NCI-H1930 (cell line): ENCODE measurements at regions not wholly inside any gene's neighbourhood (a gene's known extent, or its start where the extent isn't known, plus 50 kb on each side); places are given as distances from the start of the nearest gene placed in this dataset.
"Not testable (repeated sequence)": the region's sequence is repeated elsewhere in the genome, so short reads cannot be mapped to it uniquely, and the experiment has no call there.

Experiments used
- DNase-seq, 2 experiments: peaks; one replicate each; lab custom pipeline; 2025; lab: John Stamatoyannopoulos, UW

- not testable (repeated sequence) for DNase-seq
These were observed 150.2 kb upstream of the PRSS12 start for GRCh38 chr4:118502967-118503366.

- DNase-seq, result not testable (repeated sequence)
These were observed 152.1 kb upstream of the PRSS12 start for GRCh38 chr4:118504927-118505326.

- DNase-seq, result not testable (repeated sequence)
These were observed 152.7 kb upstream of the PRSS12 start for GRCh38 chr4:118505491-118505890.

- not testable (repeated sequence) for DNase-seq
These were observed 160.1 kb upstream of the PRSS12 start for GRCh38 chr4:118512870-118513269.

GRCh38 chr4:118514332-118514731, 161.5 kb upstream of the PRSS12 start:
- DNase-seq, result not testable (repeated sequence)

GRCh38 chr4:118516107-118516506, 163.3 kb upstream of the PRSS12 start:
- not testable (repeated sequence) for DNase-seq

- not testable (repeated sequence) for DNase-seq
These were observed 155.1 kb upstream of the METTL14 start for GRCh38 chr4:118530107-118530506.

- DNase-seq, result not testable (repeated sequence)
These were observed 153.2 kb upstream of the METTL14 start for GRCh38 chr4:118531947-118532346.

GRCh38 chr4:118535788-118536187, 149.4 kb upstream of the METTL14 start:
- DNase-seq, result not testable (repeated sequence)

- not testable (repeated sequence) for DNase-seq
These were observed 145.6 kb upstream of the METTL14 start for GRCh38 chr4:118539412-118540077.

GRCh38 chr4:118556576-118556975, 128.6 kb upstream of the METTL14 start:
- DNase-seq, result not testable (repeated sequence)

GRCh38 chr4:118557298-118557851, 127.8 kb upstream of the METTL14 start:
- DNase-seq, result no peak

GRCh38 chr4:118558188-118558587, 127.0 kb upstream of the METTL14 start:
- not testable (repeated sequence) for DNase-seq

- DNase-seq, result not testable (repeated sequence)
These were observed 123.6 kb upstream of the METTL14 start for GRCh38 chr4:118561559-118561958.

- DNase-seq, result peak; percentile 42 to 45
These were observed 119.1 kb upstream of the METTL14 start for GRCh38 chr4:118566003-118566513.

GRCh38 chr4:118572991-118573390, 112.2 kb upstream of the METTL14 start:
- not testable (repeated sequence) for DNase-seq

GRCh38 chr4:118574251-118574913, 110.8 kb upstream of the METTL14 start:
- DNase-seq, result not testable (repeated sequence)

- DNase-seq, result not testable (repeated sequence)
These were observed 110.1 kb upstream of the METTL14 start for GRCh38 chr4:118575057-118575456.

- DNase-seq, result not testable (repeated sequence)
These were observed 109.5 kb upstream of the METTL14 start for GRCh38 chr4:118575726-118576125.

GRCh38 chr4:118576709-118577219, 108.4 kb upstream of the METTL14 start:
- DNase-seq, result not testable (repeated sequence)

GRCh38 chr4:118585015-118585414, 100.2 kb upstream of the METTL14 start:
- DNase-seq, result no peak

GRCh38 chr4:118586357-118586790, 98.8 kb upstream of the METTL14 start:
- no peak for DNase-seq
